Panc1 (cell line): ENCODE measurements at regions not wholly inside any gene's neighbourhood (a gene's known extent, or its start where the extent isn't known, plus 50 kb on each side); places are given as distances from the start of the nearest gene placed in this dataset.

Source experiments
- CTCF ChIP-seq: fragments of 450-650 bp; IDR thresholded peaks from 2 replicates; pipeline ENCODE4 v1.5.1; 2017; ENCODE audit warnings: mild to moderate bottlenecking
- TCF7L2 ChIP-seq: IDR thresholded peaks from 2 replicates; pipeline ENCODE4 v1.6.1; 2011; ENCODE audit warnings: mild to moderate bottlenecking, low read depth, low read length, inconsistent platforms

- TF ChIP-seq CTCF (no peak), TCF7L2 (no peak)
Observed at GRCh38 chr1:170247751-170248521, 102.2 kb downstream of the NTMT2 start.
